GM12891 (cell line): ENCODE measurements at regions not wholly inside any gene's neighbourhood (a gene's known extent, or its start where the extent isn't known, plus 50 kb on each side); places are given as distances from the start of the nearest gene placed in this dataset.

ENCODE experiments used
- DNase-seq: peaks from one replicate; pipeline ENCODE4 v3.0.0; 2011; ENCODE audit warnings: low spot score; ENCODE audit not compliant: insufficient read length
- FAIRE-seq: peaks from 2 replicates; lab custom pipeline; 2011; peaks lifted over from hg19 to GRCh38; lab: Jason Lieb, UNC
- PAX5 ChIP-seq: IDR thresholded peaks from 2 replicates; pipeline ENCODE4 v1.6.1; 2011; ENCODE audit warnings: low read length, moderate library complexity, mild to moderate bottlenecking; ENCODE audit not compliant: insufficient read depth, severe bottlenecking
- POLR2A ChIP-seq: IDR thresholded peaks from 2 replicates; pipeline ENCODE4 v1.6.1; 2011; ENCODE audit warnings: low read depth, low read length, control low read depth
- POLR2AphosphoS5 ChIP-seq: IDR thresholded peaks from 2 replicates; pipeline ENCODE4 v1.6.1; 2011; ENCODE audit warnings: low read depth, low read length, control low read depth
- POU2F2 ChIP-seq: IDR thresholded peaks from 2 replicates; pipeline ENCODE4 v1.6.1; 2011; ENCODE audit warnings: low read depth, mild to moderate bottlenecking, control low read depth, low read length, moderate library complexity
- SPI1 ChIP-seq: IDR thresholded peaks from 2 replicates; pipeline ENCODE4 v1.6.1; 2011; ENCODE audit warnings: low read depth, low read length, control low read depth
- TAF1 ChIP-seq: IDR thresholded peaks from 2 replicates; pipeline ENCODE4 v1.6.1; 2011; ENCODE audit warnings: low read depth, low read length, control low read depth

DNA sequence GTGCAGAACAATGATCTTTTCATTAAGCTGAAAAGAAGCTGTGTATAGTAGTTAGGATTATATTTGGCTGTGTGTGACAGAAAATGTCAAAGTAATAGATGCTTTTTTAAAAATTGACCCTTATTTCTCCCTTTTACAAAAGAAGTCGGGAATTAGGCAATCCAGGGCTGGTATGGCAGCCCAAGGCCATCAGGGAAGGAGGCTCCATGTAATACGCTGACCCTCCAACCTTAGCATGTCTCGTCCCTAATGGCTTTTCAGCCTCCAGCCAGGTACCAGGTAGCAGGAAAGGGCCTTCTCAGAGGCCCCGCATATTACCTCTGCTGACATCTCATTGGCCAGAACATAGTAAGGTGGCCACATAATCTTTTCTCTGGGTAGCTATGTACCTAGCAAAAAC, 79.7 kb downstream of the VCPKMT start:
- no peak for FAIRE-seq
- TF ChIP-seq POU2F2 = no peak
- no peak for TF ChIP-seq SPI1
- no peak for TF ChIP-seq TAF1
- no peak for TF ChIP-seq POLR2AphosphoS5
- no peak for TF ChIP-seq POLR2A
- TF ChIP-seq PAX5 = no peak
- DNase-seq = no peak

DNA sequence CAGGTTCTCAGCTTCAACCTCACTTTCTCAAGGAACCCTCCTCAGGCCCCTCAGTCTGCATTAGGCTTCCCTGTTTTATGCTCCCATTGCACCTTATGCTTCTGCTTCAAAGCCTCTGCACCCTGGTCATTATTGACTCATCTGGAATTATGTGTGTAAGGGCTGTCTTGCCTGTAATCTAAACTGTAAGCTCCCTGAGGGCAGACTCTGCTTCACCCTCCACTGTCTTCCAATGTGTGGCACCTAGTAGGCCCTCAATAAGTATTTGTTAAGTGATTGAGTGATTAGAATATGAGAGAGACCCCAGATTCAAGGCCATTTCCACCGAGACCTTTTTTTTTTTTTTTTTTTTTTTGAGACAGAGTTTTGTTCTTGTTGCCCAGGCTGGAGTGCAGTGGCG, 79.1 kb downstream of the VCPKMT start:
- no peak for DNase-seq
- FAIRE-seq = no peak
- TF ChIP-seq PAX5 (no peak), POU2F2 (no peak), POLR2A (no peak), SPI1 (no peak), POLR2AphosphoS5 (no peak), TAF1 (no peak)

DNA sequence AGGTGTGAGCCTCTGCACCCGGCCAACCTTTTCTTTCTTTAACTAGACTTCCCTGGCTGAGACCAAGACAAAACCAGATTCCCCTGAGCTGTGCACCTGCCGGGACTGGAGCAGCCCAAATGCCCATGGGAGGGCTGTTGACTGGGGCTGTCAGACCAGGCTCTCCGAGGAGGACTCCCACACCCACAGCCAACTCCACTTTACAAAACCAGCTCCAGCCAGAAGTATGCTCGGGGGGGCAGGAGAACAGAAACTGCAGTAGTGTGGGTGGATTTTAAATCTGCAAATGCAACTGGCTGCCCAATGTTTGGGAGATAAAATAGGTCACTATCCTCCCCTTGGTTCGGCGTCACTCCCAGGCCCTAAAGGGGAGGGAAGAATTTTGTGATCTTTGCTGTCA, 78.5 kb downstream of the VCPKMT start:
- no peak for FAIRE-seq
- TF ChIP-seq POLR2AphosphoS5 (no peak), POLR2A (no peak), PAX5 (no peak), SPI1 (peak; percentile 45; the same call in 1 of the 2 replicates)
- DNase-seq = no peak

DNA sequence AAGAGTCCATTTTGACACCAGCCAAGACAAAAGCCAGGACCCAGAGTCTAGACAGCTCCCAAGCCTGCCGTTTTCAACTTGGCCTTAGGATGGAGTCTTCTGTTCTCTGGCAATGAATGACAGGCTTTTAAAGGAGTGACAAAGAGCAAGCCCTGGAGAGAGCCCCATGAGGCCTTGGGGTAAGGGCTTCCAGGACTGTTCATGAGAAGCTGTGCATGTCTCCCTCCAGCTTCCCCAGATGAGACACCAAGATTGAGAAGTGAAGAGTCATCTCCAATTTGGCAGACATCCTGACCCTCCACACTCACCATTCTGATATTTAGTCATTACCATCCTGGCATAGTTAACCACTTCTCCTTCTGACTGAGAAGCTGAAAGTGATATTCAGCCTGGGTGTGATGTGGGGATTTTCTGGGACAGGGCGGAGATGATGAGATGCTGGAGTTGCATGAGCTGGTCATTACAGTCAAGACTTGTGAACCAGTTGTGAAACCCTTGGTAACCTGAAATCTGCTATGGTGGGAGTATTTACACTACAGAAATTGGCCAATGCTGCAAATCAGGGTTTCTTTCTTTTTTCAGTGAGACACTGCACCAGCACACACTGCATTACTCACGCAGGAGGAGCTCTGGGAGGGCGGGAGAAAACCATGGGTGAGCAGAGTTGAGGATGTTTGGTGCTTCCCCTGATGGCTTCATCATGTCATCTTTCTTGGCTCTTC, 77.8 kb downstream of the VCPKMT start:
- DNase-seq (peak; percentile 56), FAIRE-seq (peak; percentile 96)
- no peak for TF ChIP-seq PAX5
- peak; percentile 56; the same call in 1 of the 2 replicates for TF ChIP-seq POLR2AphosphoS5
- peak; percentile 83 for TF ChIP-seq POU2F2
- TF ChIP-seq SPI1 = peak; percentile 98
- peak; percentile 55; the same call in 1 of the 2 replicates for TF ChIP-seq POLR2A
- TF ChIP-seq TAF1 = peak; percentile 13; the same call in 1 of the 2 replicates

DNA sequence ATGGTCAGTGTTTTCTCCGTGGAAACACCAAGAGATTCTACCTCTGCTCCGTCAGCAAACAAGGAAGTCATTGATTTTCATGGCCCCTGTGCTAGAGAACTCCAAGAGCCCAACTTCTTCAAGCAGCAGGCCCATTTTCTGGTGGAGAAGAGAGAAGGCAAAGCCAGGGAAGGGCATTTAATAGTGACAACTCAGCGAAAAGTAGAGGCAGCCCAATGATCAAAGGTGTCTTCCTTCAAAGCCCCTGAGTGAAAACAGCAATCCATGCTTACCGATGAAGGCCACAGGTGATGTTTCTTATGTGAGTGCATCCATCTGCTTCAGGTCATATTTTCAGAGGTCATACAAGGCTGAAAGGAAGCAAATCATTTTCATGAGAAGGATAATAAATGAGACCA, 77.3 kb downstream of the VCPKMT start:
- no peak for DNase-seq
- FAIRE-seq = no peak
- TF ChIP-seq POLR2AphosphoS5 = no peak
- TF ChIP-seq TAF1 = no peak
- no peak for TF ChIP-seq PAX5
- TF ChIP-seq POU2F2 = no peak
- TF ChIP-seq POLR2A = no peak
- no peak for TF ChIP-seq SPI1

DNA sequence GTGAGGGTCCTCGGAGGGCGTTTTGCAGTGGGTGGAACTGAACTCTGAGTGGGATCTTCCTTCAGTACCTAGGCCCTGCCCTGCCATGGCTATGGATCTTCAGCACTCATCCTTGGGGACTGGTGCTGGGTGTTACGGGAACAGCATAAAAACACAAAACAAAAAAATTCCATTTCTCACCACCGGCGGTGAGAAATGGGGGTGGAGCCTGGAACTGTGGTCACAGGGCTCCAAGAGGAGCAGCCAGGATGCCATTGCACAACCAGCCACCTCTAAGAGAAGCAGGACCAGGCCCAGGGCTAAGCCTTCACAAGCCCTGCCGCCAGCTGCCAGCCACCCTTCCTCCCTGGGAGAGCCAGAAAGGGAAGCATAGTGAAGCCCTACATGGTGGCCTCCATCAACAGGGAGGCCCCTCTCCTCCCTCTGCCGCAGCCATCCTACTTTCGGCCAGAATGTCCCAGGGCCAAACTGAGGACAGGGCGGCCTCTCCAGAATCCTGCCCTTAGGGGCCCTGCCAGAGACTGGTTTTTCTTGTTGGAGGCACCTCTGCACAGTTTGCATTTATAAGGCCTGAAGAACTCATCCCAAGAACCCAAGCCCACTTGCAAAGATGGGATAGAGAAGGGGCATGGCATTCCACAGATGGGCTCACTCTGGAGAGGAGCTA, 76.5 kb downstream of the VCPKMT start:
- TF ChIP-seq POLR2A = no peak
- 0 out of 2 replicates have a peak, but pooled peaks have one; percentile 6 for TF ChIP-seq POU2F2
- FAIRE-seq (peak; percentile 9), DNase-seq (no peak)

DNA sequence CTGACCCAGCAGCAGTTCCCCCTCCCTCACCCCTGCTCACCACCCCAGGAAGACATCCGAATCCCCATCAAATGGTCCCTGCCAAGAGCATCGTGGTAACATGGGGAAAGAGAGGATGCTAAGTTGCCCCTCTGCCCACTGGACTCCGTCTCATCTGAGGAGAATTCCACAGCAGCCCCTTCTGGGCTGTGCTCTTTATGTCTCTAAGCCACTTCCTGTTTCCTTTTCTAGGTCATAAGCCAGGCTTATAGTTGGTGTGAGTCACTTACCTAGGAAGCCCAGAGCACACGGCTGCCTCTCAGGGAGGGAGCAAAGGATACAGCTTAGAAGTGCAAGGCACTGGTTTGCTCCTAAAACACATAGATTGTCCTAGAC, 76.0 kb downstream of the VCPKMT start:
- DNase-seq = no peak
- TF ChIP-seq POLR2A (no peak; the same call in 1 of the 2 replicates), SPI1 (peak; percentile 91), PAX5 (no peak), POLR2AphosphoS5 (no peak), POU2F2 (no peak)
- peak; percentile 78 for FAIRE-seq

DNA sequence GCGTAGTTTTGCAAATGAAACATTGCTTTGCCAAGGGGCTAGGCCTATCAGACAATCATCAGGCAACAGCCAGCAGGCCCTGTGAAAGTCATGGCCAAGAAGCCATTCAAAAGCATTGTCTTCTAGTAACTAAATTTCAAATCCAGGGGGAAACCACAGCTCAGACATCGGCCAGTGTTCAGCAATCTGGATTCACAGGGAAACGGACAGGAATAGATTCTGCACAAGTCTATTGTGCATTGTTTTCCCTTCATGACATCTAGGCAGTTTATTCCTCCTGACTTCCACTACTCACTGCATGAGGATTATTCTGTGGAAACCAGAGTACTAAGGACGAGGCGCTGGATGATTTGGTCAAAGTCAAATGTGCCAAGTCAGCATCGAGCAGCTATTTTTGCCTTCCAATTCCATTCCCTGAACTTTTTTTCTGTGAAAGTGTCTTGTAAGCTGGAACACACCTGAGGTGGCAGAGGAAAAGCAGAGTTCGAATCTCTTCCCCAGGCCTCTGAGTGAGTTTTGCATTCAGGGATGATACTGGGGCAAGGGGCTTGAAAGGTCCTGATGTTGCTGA, 75.4 kb downstream of the VCPKMT start:
- FAIRE-seq (no peak), DNase-seq (no peak)
- no peak for TF ChIP-seq SPI1
- TF ChIP-seq POLR2AphosphoS5 = no peak
- TF ChIP-seq POU2F2 = no peak
- TF ChIP-seq PAX5 = no peak
- TF ChIP-seq TAF1 = no peak

DNA sequence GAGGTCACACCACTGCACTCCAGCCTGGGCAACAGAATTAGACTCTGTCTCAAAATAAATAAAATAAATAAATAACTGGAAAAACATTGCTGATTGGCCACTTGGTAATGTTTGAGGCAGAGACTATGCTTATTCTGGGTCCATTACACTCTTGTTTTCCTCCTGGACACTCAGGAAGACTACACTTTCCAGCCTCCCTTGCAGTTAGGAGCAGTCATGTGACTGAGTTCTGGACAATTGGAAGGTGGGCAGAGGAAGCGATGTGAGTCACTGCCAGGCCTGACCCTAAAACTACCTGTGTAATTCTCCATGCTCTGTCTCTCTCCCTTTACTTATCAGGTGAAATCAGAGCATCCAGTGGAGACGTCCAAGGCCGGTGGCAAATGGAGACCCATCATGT, 74.4 kb downstream of the VCPKMT start:
- no peak for TF ChIP-seq POLR2AphosphoS5
- TF ChIP-seq SPI1 = no peak
- no peak for TF ChIP-seq POLR2A
- no peak for TF ChIP-seq PAX5
- no peak for TF ChIP-seq POU2F2
- TF ChIP-seq TAF1 = no peak
- FAIRE-seq (no peak), DNase-seq (no peak)

DNA sequence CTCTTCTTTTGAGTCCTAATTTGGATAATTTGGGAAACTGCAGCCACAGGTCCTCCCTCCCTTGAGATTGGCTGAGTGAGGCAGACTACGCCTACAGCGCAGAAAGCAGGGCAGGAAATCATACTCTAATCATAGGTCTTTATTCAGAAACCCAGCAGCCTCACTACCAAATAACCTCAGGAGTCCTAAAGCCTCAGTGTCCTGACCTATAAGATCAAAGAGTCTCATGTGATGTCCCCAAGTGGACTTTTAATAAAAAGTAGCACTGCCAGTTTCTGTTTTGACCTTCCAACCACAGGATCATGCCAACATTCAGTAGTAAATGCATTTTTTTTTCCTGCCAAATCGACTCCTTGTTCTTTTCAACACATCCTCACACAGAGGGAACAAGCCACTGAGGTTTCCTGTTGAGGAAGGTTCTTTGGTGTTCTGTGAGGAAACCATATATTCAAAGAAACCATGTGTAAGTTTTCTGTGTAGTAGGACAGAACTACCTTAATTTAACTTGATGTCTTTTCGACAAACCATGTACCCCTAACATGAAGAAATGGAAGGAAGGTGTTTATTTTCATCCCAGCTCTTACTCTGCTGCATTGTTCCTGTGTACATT, 72.2 kb downstream of the VCPKMT start:
- no peak for TF ChIP-seq POLR2A
- FAIRE-seq = peak; percentile 51
- DNase-seq = no peak
